Epithelial cell of esophagus (primary cell): ENCODE measurements at regions not wholly inside any gene's neighbourhood (a gene's known extent, or its start where the extent isn't known, plus 50 kb on each side); places are given as distances from the start of the nearest gene placed in this dataset.

ENCODE experiments used
- DNase-seq: peaks from one replicate; pipeline ENCODE4 v3.0.0; 2010; ENCODE audit warnings: low read depth
- H3K4me3 ChIP-seq: 2 replicates; pipeline ENCODE4 v1.5.1; 2011; ENCODE audit warnings: mild to moderate bottlenecking, low read length, control low read depth
- CTCF ChIP-seq: IDR thresholded peaks from 2 replicates; pipeline ENCODE4 v1.5.1; 2011; ENCODE audit warnings: low read depth, mild to moderate bottlenecking, low read length, control low read depth, inconsistent platforms; ENCODE audit not compliant: insufficient read depth; ENCODE audit errors: missing control alignments

DNA sequence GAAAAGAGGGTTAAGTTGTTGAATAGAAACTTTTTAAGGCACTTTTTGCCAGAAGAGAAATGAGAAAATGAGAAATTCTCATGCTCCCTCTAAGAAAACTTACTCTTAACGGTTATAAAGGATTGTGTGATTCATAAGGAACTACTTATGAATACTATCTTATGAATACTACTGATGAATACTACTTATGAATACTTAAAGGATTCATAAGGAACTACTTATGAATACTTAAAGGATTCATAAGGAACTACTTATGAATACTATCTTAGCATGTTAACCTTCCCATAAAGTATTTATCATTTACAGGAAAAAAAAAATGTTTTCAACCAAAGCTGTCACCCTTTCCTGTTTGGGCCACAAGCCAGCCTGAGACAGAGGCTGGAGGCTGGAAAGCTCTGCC is 53.1 kb upstream of the UCN3 start:
- TF ChIP-seq CTCF = no peak
- DNase-seq = no peak
- H3K4me3 ChIP-seq = no peak overlapping the region

GRCh38 chr10:5314840-5315239 is 49.9 kb upstream of the UCN3 start:
- H3K4me3 ChIP-seq = no peak overlapping the region
- no peak for TF ChIP-seq CTCF
- DNase-seq = no peak
